ENCODE measurements at regions not wholly inside any gene's neighbourhood (a gene's known extent, or its start where the extent isn't known, plus 50 kb on each side); places are given as distances from the start of the nearest gene placed in this dataset.

DNA sequence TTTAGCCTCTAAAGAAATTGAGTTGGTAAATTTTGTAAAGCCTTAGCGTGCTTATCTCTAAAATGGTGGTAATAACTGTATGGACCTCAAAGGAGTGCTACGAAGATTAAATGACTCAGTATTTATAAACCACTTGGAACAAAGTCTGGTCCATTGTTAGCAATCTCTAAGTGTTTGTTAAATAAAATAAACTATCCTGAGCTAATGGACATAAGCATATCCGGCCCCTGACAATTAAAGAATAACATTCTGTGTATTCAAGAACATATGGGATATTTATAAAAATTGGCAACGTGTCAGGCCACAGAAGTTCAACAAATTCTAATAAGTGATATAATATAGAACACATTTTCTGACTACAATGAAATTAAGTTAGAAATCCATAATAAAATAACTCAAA, 71.0 kb downstream of the MYEOV start:
- Histone ChIP-seq H3K27me3 (replicated peaks; ENCODE audit: insufficient read depth) (no peaks in the 10 kb centered on the region), H3K36me3 (no peaks in the 10 kb centered on the region), H3K27ac (no peak overlapping the region), H3K4me1 (replicated peaks) (no peaks in the 10 kb centered on the region), H3K9me3 (no peaks in the 10 kb centered on the region), H3K4me3 (no peak overlapping the region)
- WGBS: 41% methylated on average over 4 of the region's 4 CpGs
- TF ChIP-seq, protein P1, sequence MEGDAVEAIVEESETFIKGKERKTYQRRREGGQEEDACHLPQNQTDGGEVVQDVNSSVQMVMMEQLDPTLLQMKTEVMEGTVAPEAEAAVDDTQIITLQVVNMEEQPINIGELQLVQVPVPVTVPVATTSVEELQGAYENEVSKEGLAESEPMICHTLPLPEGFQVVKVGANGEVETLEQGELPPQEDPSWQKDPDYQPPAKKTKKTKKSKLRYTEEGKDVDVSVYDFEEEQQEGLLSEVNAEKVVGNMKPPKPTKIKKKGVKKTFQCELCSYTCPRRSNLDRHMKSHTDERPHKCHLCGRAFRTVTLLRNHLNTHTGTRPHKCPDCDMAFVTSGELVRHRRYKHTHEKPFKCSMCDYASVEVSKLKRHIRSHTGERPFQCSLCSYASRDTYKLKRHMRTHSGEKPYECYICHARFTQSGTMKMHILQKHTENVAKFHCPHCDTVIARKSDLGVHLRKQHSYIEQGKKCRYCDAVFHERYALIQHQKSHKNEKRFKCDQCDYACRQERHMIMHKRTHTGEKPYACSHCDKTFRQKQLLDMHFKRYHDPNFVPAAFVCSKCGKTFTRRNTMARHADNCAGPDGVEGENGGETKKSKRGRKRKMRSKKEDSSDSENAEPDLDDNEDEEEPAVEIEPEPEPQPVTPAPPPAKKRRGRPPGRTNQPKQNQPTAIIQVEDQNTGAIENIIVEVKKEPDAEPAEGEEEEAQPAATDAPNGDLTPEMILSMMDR (IDR thresholded peaks at IDR 0.05): no peak
- TF ChIP-seq POLR2AphosphoS5 (IDR thresholded peaks at IDR 0.05) (no peak), POLR2A (IDR thresholded peaks at IDR 0.05) (no peak)
- DNase-seq (ENCODE audit: low spot score): no peak
- intact Hi-C loops (cut with DNase I): no loop called here

GRCh38 chr11:69365558-69365957, 71.6 kb downstream of the MYEOV start:
- H3K36me3 ChIP-seq: no peaks in the 10 kb centered on the region
- TF ChIP-seq POLR2A (IDR thresholded peaks at IDR 0.05) (no peak), POLR2AphosphoS5 (IDR thresholded peaks at IDR 0.05) (no peak)
- TF ChIP-seq, protein P1 (IDR thresholded peaks at IDR 0.05): no peak
- H3K9me3 ChIP-seq: no peaks in the 10 kb centered on the region
- 67% methylated on average over 4 of the region's 4 CpGs for WGBS
- H3K27me3 ChIP-seq (replicated peaks; ENCODE audit: insufficient read depth): no peaks in the 10 kb centered on the region
- intact Hi-C loops (cut with DNase I): no loop called here
- no peaks in the 10 kb centered on the region for H3K4me1 ChIP-seq (replicated peaks)
- DNase-seq (ENCODE audit: low spot score): no peak
- H3K27ac ChIP-seq: no peak overlapping the region
- H3K4me3 ChIP-seq: no peak overlapping the region

- Histone ChIP-seq H3K27me3 (replicated peaks; ENCODE audit: insufficient read depth) (no peaks in the 10 kb centered on the region), H3K4me1 (replicated peaks) (no peaks in the 10 kb centered on the region), H3K4me3 (no peak overlapping the region), H3K36me3 (no peaks in the 10 kb centered on the region), H3K9me3 (no peaks in the 10 kb centered on the region), H3K27ac (no peak overlapping the region)
- WGBS: 90% methylated on average over 3 of the region's 3 CpGs
- no peak for TF ChIP-seq POLR2AphosphoS5 (IDR thresholded peaks at IDR 0.05)
- TF ChIP-seq POLR2A (IDR thresholded peaks at IDR 0.05): no peak
- TF ChIP-seq, protein P1 (IDR thresholded peaks at IDR 0.05): no peak
- DNase-seq (ENCODE audit: low spot score): no peak
- intact Hi-C loops (cut with DNase I): no loop called here
These were observed 72.6 kb downstream of the MYEOV start for GRCh38 chr11:69366591-69366990.

GRCh38 chr11:69367211-69367964, 73.4 kb downstream of the MYEOV start:
- Histone ChIP-seq H3K4me1 (replicated peaks) (no peaks in the 10 kb centered on the region), H3K9me3 (no peaks in the 10 kb centered on the region), H3K27ac (no peak overlapping the region), H3K27me3 (replicated peaks; ENCODE audit: insufficient read depth) (no peaks in the 10 kb centered on the region), H3K4me3 (no peak overlapping the region), H3K36me3 (no peaks in the 10 kb centered on the region)
- 75% methylated on average over 13 of the region's 13 CpGs for WGBS
- intact Hi-C loops (cut with DNase I): no loop called here
- DNase-seq (ENCODE audit: low spot score): no peak
- TF ChIP-seq POLR2A (IDR thresholded peaks at IDR 0.05) (no peak), POLR2AphosphoS5 (IDR thresholded peaks at IDR 0.05) (no peak)
- TF ChIP-seq, protein P1 (IDR thresholded peaks at IDR 0.05): no peak

All from prostate gland (tissue), 2 donors.